Putamen (tissue), 1 donor: ENCODE measurements at regions not wholly inside any gene's neighbourhood (a gene's known extent, or its start where the extent isn't known, plus 50 kb on each side); places are given as distances from the start of the nearest gene placed in this dataset.

Experiments
- DNase-seq: peaks from one replicate; pipeline ENCODE4 v3.0.0-alpha.2; 2016; ENCODE audit warnings: low spot score

GRCh38 chr10:7507887-7508726 lies 97.3 kb upstream of the SFMBT2 start:
- no peak for DNase-seq

- DNase-seq: no peak
Measured at GRCh38 chr10:7506571-7506970, 95.7 kb upstream of the SFMBT2 start.

- no peak for DNase-seq
Measured at GRCh38 chr10:7505196-7505595, 94.4 kb upstream of the SFMBT2 start.

- DNase-seq: no peak
Measured at GRCh38 chr10:7503190-7503589, 92.4 kb upstream of the SFMBT2 start.

- DNase-seq: no peak
Measured at GRCh38 chr10:7501157-7501556, 90.3 kb upstream of the SFMBT2 start.

GRCh38 chr10:7498111-7498510 lies 87.3 kb upstream of the SFMBT2 start:
- DNase-seq: no peak

- DNase-seq: no peak
Measured at GRCh38 chr10:7493996-7494395, 83.2 kb upstream of the SFMBT2 start.

GRCh38 chr10:7492660-7493046 lies 81.8 kb upstream of the SFMBT2 start:
- no peak for DNase-seq

GRCh38 chr10:7491949-7492659 lies 81.3 kb upstream of the SFMBT2 start:
- DNase-seq: no peak

GRCh38 chr10:7491230-7491629 lies 80.4 kb upstream of the SFMBT2 start:
- no peak for DNase-seq

- no peak for DNase-seq
Measured at GRCh38 chr10:7488418-7488829, 77.6 kb upstream of the SFMBT2 start.

- no peak for DNase-seq
Measured at GRCh38 chr10:7487528-7487927, 76.7 kb upstream of the SFMBT2 start.

- DNase-seq: no peak
Measured at GRCh38 chr10:7486528-7486927, 75.7 kb upstream of the SFMBT2 start.

GRCh38 chr10:7485799-7486198 lies 75.0 kb upstream of the SFMBT2 start:
- DNase-seq: no peak

GRCh38 chr10:7485244-7485556 lies 74.4 kb upstream of the SFMBT2 start:
- DNase-seq: no peak

- DNase-seq: no peak
Measured at GRCh38 chr10:7484456-7485243, 73.8 kb upstream of the SFMBT2 start.

GRCh38 chr10:7483848-7484247 lies 73.0 kb upstream of the SFMBT2 start:
- no peak for DNase-seq

GRCh38 chr10:7482992-7483391 lies 72.2 kb upstream of the SFMBT2 start:
- no peak for DNase-seq

GRCh38 chr10:7481368-7481765 lies 70.5 kb upstream of the SFMBT2 start:
- DNase-seq: no peak

- DNase-seq: no peak
Measured at GRCh38 chr10:7480742-7481367, 70.0 kb upstream of the SFMBT2 start.

GRCh38 chr10:7479861-7480598 lies 69.2 kb upstream of the SFMBT2 start:
- DNase-seq: no peak
